LNCaP clone FGC (cell line): ENCODE measurements at regions not wholly inside any gene's neighbourhood (a gene's known extent, or its start where the extent isn't known, plus 50 kb on each side); places are given as distances from the start of the nearest gene placed in this dataset.

Experiments
- DNase-seq: peaks from one replicate; pipeline ENCODE4 v3.0.0-alpha.2; 2011; ENCODE audit warnings: low read depth
- H3K4me3 ChIP-seq: 2 replicates; pipeline ENCODE4 v1.5.1; 2011; ENCODE audit warnings: mild to moderate bottlenecking, low read depth, low read length, control low read depth
- TF ChIP-seq, protein P1 (sequence below): IDR thresholded peaks from 2 replicates; pipeline ENCODE4 v1.5.1; 2012; ENCODE audit warnings: mild to moderate bottlenecking; ENCODE audit not compliant: control insufficient read depth, insufficient read depth; ENCODE audit errors: extremely low read depth

DNA sequence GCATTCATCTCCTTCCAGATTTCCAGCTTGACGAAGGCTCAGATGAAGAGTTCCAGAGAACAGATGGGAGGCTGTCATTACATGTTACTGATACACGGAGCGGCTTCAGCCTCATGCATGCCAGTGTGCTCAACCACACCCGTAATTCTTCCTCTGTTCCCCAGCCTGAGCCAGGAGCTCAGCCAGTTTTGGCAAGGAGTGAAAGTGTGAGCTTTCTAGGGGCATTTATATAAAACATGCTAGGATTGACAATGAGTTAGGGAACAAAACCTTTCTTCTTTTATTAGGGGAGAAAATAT lies 290.4 kb upstream of the PLXNA2 start:
- TF ChIP-seq, protein P1, sequence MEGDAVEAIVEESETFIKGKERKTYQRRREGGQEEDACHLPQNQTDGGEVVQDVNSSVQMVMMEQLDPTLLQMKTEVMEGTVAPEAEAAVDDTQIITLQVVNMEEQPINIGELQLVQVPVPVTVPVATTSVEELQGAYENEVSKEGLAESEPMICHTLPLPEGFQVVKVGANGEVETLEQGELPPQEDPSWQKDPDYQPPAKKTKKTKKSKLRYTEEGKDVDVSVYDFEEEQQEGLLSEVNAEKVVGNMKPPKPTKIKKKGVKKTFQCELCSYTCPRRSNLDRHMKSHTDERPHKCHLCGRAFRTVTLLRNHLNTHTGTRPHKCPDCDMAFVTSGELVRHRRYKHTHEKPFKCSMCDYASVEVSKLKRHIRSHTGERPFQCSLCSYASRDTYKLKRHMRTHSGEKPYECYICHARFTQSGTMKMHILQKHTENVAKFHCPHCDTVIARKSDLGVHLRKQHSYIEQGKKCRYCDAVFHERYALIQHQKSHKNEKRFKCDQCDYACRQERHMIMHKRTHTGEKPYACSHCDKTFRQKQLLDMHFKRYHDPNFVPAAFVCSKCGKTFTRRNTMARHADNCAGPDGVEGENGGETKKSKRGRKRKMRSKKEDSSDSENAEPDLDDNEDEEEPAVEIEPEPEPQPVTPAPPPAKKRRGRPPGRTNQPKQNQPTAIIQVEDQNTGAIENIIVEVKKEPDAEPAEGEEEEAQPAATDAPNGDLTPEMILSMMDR: no peak
- no peak overlapping the region for H3K4me3 ChIP-seq

DNA sequence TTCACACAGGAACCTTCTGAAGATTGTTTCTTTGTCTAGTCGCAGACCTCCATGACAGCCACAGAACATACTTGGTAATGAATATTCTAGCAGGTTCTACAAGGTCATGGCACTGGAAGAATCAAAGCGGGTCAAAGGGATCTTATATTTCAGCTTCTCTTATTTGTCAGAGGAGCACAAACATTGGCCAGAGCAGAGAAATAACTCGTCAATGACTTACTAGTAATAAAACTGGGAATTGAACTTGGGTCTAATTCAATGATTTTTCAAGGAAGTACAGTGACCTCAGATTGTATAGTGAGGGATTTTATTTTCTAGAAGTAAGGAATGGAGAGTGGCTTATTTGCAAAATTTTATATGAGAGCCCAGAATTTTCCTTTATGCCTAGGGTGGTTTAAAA lies 290.8 kb upstream of the PLXNA2 start:
- TF ChIP-seq, protein P1: no peak
- no peak overlapping the region for H3K4me3 ChIP-seq
- no peak for DNase-seq

More for the DNA sequence above, 290.4 kb upstream of the PLXNA2 start:
- no peak for DNase-seq

DNA sequence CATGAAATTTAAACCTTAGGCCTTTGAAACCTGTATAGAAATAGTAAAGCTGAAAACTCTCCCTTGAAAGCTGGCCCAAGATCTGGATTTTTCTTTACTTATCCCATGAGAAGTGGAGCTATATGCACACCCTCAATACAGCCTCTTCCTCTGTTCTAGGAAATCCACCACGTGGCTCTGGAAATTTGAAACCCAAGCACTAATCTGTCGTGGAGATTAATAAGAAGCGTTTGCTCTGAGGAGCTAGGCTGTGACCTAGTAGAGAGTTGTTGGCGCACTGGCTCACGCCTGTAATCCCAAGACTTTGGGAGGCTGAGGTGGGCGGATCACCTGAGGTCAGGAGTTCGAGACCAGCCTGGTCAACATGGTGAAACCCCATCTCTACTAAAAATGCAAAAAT lies 291.3 kb upstream of the PLXNA2 start:
- no peak for DNase-seq
- TF ChIP-seq, protein P1: no peak
- no peak overlapping the region for H3K4me3 ChIP-seq

DNA sequence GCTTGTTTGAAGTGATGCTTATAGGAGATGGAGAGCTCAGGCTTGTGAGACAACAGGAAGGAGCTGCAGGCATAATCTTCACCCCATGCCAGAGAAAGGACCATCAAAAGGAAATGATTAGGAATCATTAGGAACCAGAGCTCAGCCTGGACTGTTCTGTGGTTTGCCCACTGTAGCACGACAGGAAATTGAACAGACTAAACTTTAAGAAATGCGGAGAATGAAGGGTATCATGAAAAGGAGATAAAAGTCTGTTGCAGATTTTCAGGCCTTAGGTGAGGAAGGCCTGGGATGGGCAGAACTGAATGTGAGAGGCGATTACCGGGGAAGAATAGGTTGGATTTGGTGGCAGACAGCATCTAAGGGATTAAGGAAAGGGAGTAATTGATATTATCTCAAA lies 292.0 kb upstream of the PLXNA2 start:
- H3K4me3 ChIP-seq: no peak overlapping the region
- DNase-seq: no peak
- TF ChIP-seq, protein P1: no peak

DNA sequence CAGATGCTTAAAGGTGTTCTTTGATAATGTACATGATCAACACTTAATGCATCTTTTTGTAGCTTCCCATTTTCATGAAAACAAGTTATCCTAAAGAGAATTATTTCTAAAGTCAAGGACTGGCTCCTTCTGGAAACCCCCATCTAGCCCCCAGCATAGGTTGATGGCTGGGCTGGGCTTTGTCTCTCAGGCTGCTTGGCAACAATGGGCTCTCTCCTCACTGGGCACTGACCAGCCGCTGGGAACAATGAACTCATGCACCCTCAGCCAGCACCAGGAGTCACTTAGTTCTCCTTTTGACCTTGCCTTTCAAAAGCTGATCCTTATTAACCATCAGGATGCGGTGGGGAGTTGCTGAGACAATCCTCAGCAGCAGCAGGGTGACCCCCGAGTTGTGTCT lies 293.0 kb upstream of the PLXNA2 start:
- no peak for DNase-seq
- TF ChIP-seq, protein P1: no peak
- H3K4me3 ChIP-seq: no peak overlapping the region

DNA sequence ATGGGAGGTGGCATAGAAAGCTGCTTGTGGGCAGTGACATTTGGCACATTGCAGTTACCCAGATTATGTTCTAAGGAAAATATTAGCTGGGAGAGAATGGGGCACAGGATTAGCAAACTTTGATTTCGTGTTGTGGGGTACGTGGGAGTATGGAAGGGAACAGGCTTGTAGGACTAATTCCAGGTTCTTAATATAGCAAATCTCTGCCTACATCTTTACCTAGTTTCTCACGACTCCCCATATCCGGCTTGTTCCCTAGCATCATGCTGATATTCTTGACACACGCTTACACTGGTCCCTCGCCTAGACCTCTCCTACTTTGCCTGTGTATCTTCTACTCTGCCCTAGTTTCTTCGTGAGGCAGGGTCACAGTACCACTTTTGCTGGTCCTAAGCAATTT lies 293.9 kb upstream of the PLXNA2 start:
- no peak overlapping the region for H3K4me3 ChIP-seq
- TF ChIP-seq, protein P1: no peak
- DNase-seq: no peak

DNA sequence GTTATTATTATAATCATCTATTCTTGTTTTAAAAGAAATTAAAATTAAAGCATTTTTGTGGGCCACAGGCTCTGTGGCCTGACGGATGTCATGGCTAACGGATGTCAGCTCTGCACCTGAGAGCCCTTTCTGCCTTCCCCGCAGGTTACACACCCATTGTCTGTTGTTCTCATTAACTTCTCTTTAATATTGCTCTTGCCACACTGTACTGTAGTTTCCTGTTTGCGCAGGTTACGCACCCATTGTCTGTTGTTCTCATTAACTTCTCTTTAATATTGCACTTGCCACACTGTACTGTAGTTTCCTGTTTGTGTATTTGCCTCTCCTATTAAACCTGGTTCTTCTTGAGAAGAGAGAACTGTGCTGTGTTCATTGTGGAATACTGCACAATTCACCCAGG lies 294.4 kb upstream of the PLXNA2 start:
- DNase-seq: no peak
- TF ChIP-seq, protein P1: no peak
- H3K4me3 ChIP-seq: no peak overlapping the region
